Erythroblast (primary cell): ENCODE measurements at regions not wholly inside any gene's neighbourhood (a gene's known extent, or its start where the extent isn't known, plus 50 kb on each side); places are given as distances from the start of the nearest gene placed in this dataset.

Experiments used
- DNase-seq, 2 experiments: peaks; one replicate each; lab custom pipeline; 2025; lab: John Stamatoyannopoulos, UW
- POLR2A ChIP-seq: IDR thresholded peaks from 2 replicates; pipeline ENCODE4 v1.6.1; 2011; ENCODE audit warnings: mild to moderate bottlenecking, low read length

DNA sequence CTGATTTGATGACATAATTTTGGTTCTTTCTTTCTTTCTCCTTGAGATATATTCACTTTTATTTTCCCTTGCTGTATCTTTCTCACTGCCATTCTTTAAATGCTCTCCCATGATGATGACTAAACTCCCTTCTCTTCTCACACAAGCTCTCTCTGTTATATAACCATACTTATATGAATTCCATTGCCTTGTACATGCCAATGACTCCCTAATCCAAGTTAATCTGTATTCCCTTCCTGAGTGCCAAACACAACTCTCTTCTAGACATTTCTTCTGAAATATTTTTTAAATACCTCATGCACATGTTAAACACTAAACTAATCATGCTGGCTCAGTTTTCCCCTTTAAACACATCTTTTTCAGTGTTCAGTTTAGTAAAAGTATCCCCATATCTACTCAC lies 62.2 kb upstream of the ST8SIA4 start:
- DNase-seq: no peak
- no peak for TF ChIP-seq POLR2A
